Caco-2 (cell line): ENCODE measurements at regions not wholly inside any gene's neighbourhood (a gene's known extent, or its start where the extent isn't known, plus 50 kb on each side); places are given as distances from the start of the nearest gene placed in this dataset.

ENCODE experiments used
- BruUV-seq: library from RNA; stranded (reverse); fragments of 400-500 nt; replicated peaks from 2 replicates; lab custom pipeline; 2021; lab: Mats Ljungman, UMichigan
- CTCF ChIA-PET: fragments of 300-600 bp; sonication (Branson Sonifier 250); formaldehyde crosslinking; loops from one replicate; lab custom pipeline; 2022; ENCODE audit warnings: antibody characterized with exemption; lab: Charles Lee
- POLR2A ChIA-PET: fragments of 300-600 bp; sonication (Branson Sonifier 250); formaldehyde crosslinking; loops from one replicate; lab custom pipeline; 2022; ENCODE audit warnings: antibody characterized with exemption; lab: Charles Lee
- DNase-seq, 2 experiments: peaks; one replicate each; pipeline versions ENCODE4 v3.0.0 to v3.0.0-alpha.2; 2020 to 2022
- H3K27me3 ChIP-seq: replicated peaks from 2 replicates; pipeline ENCODE4 v1.6.0; 2011; ENCODE audit warnings: low read length; ENCODE audit not compliant: control insufficient read depth, insufficient read depth
- H3K36me3 ChIP-seq: 2 replicates; pipeline ENCODE4 v1.5.1; 2011; ENCODE audit warnings: low read length; ENCODE audit not compliant: control insufficient read depth, insufficient read depth
- H3K4me1 ChIP-seq: fragments of 250-450 bp; sonication (Bioruptor Pico); 2 replicates; pipeline ENCODE4 v1.5.1; 2020; ENCODE audit warnings: mild to moderate bottlenecking
- H3K4me3 ChIP-seq: 2 replicates; pipeline ENCODE4 v1.5.1; 2011; ENCODE audit warnings: low read depth, mild to moderate bottlenecking, control low read depth, low read length
- H3K9me3 ChIP-seq: fragments of 250-450 bp; sonication (Bioruptor Pico); 2 replicates; pipeline ENCODE4 v1.5.1; 2020; ENCODE audit warnings: mild to moderate bottlenecking, moderate library complexity
- H3K27ac Mint-ChIP-seq: one replicate; pipeline ENCODE4 v1.8.0; 2022; ENCODE audit warnings: mixed read lengths; ENCODE audit not compliant: unreplicated experiment
- H3K27me3 Mint-ChIP-seq: one replicate; pipeline ENCODE4 v1.8.0; 2022; ENCODE audit warnings: mixed read lengths; ENCODE audit not compliant: insufficient read depth, unreplicated experiment
- H3K36me3 Mint-ChIP-seq: one replicate; pipeline ENCODE4 v1.8.0; 2022; ENCODE audit warnings: mild to moderate bottlenecking, mixed read lengths; ENCODE audit not compliant: insufficient read depth, unreplicated experiment
- H3K4me1 Mint-ChIP-seq: one replicate; pipeline ENCODE4 v1.8.0; 2022; ENCODE audit warnings: low read depth, mixed read lengths; ENCODE audit not compliant: unreplicated experiment
- H3K4me3 Mint-ChIP-seq: one replicate; pipeline ENCODE4 v1.8.0; 2022; ENCODE audit warnings: mild to moderate bottlenecking, moderate library complexity, mixed read lengths; ENCODE audit not compliant: unreplicated experiment
- H3K9me3 Mint-ChIP-seq: one replicate; pipeline ENCODE4 v1.8.0; 2022; ENCODE audit warnings: mixed read lengths; ENCODE audit not compliant: unreplicated experiment
- CTCF ChIP-seq, 2 experiments: fragments of 200-600 bp in 1 of 2; IDR thresholded peaks; 1 replicate in 1 of 2; 2 replicates in 1 of 2; pipeline versions ENCODE4 v1.5.1 to v1.8.0; 2011 to 2022; ENCODE audit warnings: antibody characterized with exemption in 1 of 2, control low read depth in 1 of 2, inconsistent platforms in 1 of 2, low read depth in 1 of 2, low read length in 1 of 2, mild to moderate bottlenecking in 1 of 2, moderate library complexity in 1 of 2; ENCODE audit not compliant: insufficient read depth in 1 of 2, severe bottlenecking in 1 of 2, unreplicated experiment in 1 of 2
- intact Hi-C: fragments of 100-400 bp; cut with micrococcal nuclease; formaldehyde crosslinking; loops from one replicate; pipeline ENCODE4 v1.10.0; 2022; ENCODE audit not compliant: unreplicated experiment

GRCh38 chr4:164542431-164542830, 211.5 kb upstream of the SMIM31 start:
- no TSS peak for BruUV-seq
- CTCF ChIA-PET, result no interaction called here

GRCh38 chr4:164550989-164551712, 202.8 kb upstream of the SMIM31 start:
- no peaks in the 10 kb centered on the region for H3K4me1 Mint-ChIP-seq
- H3K27me3 ChIP-seq, result no peaks in the 10 kb centered on the region
- no peaks in the 10 kb centered on the region for H3K36me3 Mint-ChIP-seq
- DNase-seq, result no peak
- H3K4me1 ChIP-seq, result no peaks in the 10 kb centered on the region
- intact Hi-C loops, result no loop called here
- no peak overlapping the region for H3K4me3 ChIP-seq
- no peak overlapping the region for H3K4me3 Mint-ChIP-seq
- no peaks in the 10 kb centered on the region for H3K9me3 Mint-ChIP-seq
- no TSS peak for BruUV-seq
- CTCF ChIA-PET, result no interaction called here
- H3K36me3 ChIP-seq, result no peaks in the 10 kb centered on the region
- no peak for TF ChIP-seq CTCF (IDR thresholded peaks at IDR 0.05; ENCODE audit: insufficient read depth in 1 of 2, low read depth in 1 of 2, low read length in 1 of 2, severe bottlenecking in 1 of 2, unreplicated experiment in 1 of 2)
- no peaks in the 10 kb centered on the region for H3K9me3 ChIP-seq
- H3K27ac Mint-ChIP-seq, result no peak overlapping the region
- POLR2A ChIA-PET, result no interaction called here
- no peaks in the 10 kb centered on the region for H3K27me3 Mint-ChIP-seq

More at GRCh38 chr4:164542431-164542830, 211.5 kb upstream of the SMIM31 start:
- Mint-ChIP-seq H3K27me3 (no peaks in the 10 kb centered on the region), H3K4me1 (no peaks in the 10 kb centered on the region), H3K36me3 (peaks cover 4% of the 10 kb centered on the region), H3K27ac (no peak overlapping the region), H3K9me3 (peaks cover 19% of the 10 kb centered on the region), H3K4me3 (no peak overlapping the region)
- intact Hi-C loops, result no loop called here
- Histone ChIP-seq H3K36me3 (no peaks in the 10 kb centered on the region), H3K9me3 (no peaks in the 10 kb centered on the region; the same call in 1 of the 2 replicates), H3K27me3 (no peaks in the 10 kb centered on the region), H3K4me3 (no peak overlapping the region), H3K4me1 (no peaks in the 10 kb centered on the region)
- no peak for DNase-seq
- no peak for TF ChIP-seq CTCF (IDR thresholded peaks at IDR 0.05; ENCODE audit: insufficient read depth in 1 of 2, low read depth in 1 of 2, low read length in 1 of 2, severe bottlenecking in 1 of 2, unreplicated experiment in 1 of 2)
- POLR2A ChIA-PET, result no interaction called here

GRCh38 chr4:164551713-164552040, 202.3 kb upstream of the SMIM31 start:
- Histone ChIP-seq H3K9me3 (no peaks in the 10 kb centered on the region), H3K4me1 (no peaks in the 10 kb centered on the region), H3K27me3 (no peaks in the 10 kb centered on the region), H3K36me3 (no peaks in the 10 kb centered on the region), H3K4me3 (no peak overlapping the region)
- Mint-ChIP-seq H3K36me3 (no peaks in the 10 kb centered on the region), H3K27ac (no peak overlapping the region), H3K4me3 (no peak overlapping the region), H3K27me3 (no peaks in the 10 kb centered on the region), H3K4me1 (no peaks in the 10 kb centered on the region), H3K9me3 (no peaks in the 10 kb centered on the region)
- ChIA-PET POLR2A (no interaction called here), CTCF (no interaction called here)
- intact Hi-C loops, result no loop called here
- no peak for TF ChIP-seq CTCF (IDR thresholded peaks at IDR 0.05; ENCODE audit: insufficient read depth in 1 of 2, low read depth in 1 of 2, low read length in 1 of 2, severe bottlenecking in 1 of 2, unreplicated experiment in 1 of 2)
- BruUV-seq, result no TSS peak
- DNase-seq, result no peak
